GM19240 (cell line): ENCODE measurements at regions not wholly inside any gene's neighbourhood (a gene's known extent, or its start where the extent isn't known, plus 50 kb on each side); places are given as distances from the start of the nearest gene placed in this dataset.
"Not testable (repeated sequence)": the region's sequence is repeated elsewhere in the genome, so short reads cannot be mapped to it uniquely, and the experiment has no call there.

Experiments
- DNase-seq: peaks from one replicate; pipeline ENCODE4 v3.0.0; 2011; ENCODE audit warnings: low spot score; ENCODE audit not compliant: insufficient read length

DNA sequence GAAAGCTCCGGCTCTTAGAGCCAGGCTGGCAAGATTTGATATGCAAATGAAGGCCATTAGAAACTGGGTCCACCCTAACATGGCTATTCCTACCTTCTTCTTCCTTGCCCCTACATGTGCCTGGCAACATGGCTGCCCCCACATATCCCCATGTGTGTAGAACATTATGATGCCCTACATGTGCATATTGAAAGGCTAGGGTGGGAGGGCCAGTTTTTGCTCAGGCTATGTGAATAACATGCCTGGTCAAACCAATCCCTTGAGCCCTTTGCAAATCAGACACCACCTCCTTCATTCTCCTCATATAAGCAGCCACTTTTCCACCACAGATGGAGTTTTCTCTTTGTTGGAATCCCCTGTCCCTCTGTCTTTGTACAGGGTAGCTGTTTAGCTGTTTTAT lies 303.4 kb downstream of the RPIA start:
- DNase-seq, result not testable (repeated sequence)

DNA sequence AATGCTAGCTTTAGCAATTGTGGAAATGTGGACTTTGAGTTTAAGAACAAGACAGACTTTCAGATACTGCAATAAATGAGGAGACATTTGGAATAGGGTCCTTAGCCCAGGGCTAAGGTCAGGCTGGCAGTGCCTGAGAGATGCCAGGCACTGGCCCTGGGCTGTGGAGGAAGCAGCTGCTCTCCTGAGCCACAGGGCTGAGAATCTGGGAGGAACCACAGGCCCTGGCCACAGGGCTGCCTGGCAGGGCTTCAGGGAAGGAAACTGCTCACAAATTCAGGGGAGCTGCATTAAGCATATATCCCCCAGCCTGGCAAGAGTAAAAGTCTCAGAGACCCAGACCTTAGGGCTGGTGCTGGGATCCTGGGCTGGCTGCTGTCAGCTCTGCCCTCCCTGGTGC lies 305.1 kb downstream of the RPIA start:
- not testable (repeated sequence) for DNase-seq

DNA sequence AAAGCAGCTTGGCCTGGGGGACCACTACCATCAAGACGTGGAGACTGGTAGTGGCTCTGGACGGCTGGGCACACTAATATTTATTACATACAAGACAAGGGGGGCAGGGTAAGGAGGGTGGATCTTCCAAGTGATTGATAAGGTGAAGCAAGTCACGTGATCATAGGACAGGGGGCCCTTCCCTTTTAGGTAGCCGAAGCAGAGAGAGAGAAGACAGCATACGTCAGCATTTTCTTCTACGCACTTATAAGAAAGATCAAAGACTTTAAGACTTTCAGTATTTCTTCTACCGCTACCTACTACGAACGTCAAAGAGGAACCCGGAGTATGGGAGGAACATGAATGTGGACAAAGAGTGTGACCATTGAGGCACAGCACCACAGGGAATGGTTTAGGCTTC lies 307.9 kb downstream of the RPIA start:
- no peak for DNase-seq

DNA sequence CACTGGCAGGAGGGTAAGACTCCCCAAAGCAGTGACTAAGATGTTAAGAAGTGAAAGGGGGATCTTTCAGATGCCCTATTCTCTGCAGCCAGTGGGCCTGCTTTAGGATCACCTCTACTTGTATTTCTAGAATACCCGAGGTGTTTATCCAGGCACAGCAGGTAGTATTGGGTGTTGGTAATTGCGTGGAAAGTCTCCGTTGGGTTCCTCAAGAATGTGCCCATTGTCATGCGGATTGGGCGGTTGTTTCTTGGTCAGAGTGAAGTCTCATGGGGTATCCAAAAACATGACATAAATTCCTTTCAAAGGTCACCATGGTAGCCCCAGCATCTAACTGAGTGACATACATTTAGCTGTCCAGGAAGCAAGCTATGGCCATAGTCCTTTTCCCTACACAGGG lies 308.8 kb downstream of the RPIA start:
- no peak for DNase-seq

DNA sequence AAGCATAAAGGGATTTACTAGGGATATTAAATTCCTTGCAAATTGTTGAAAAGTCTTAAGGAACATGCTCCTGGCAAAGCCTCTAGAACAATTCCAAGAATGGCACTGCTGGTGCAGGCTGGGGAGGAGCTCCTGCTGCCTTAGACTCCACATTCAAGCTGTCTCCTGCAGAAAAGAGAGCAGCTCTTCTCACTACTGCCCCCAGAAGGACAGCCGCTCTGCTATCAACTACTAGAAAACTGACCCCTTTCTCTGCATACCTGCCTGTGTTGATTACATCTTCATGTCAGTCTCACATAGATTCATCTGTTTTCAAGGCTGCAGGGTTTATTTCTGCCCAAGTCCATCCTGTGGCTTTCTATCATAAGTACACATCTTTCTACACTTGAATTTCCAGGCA lies 312.8 kb downstream of the RPIA start:
- not testable (repeated sequence) for DNase-seq

DNA sequence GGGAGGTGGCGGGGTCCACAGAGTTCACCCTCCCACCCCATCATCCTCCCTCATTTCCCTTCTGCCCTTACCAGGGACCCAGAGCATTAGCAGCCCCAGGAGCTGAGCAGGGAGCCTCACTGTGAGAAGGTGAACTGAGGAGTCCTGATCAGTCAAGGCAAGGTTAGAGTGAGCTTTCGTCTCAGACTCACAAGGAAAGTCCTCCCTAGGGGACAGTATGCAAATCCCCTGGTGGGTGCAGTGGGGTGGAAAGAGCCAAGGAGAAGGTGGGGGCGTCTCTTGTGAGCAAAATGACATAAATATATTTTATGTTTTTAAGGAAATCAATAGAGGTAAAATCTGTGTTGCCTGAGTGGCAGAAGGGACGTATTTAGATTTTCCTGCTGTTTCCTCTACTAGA lies 329.1 kb downstream of the RPIA start:
- DNase-seq, result not testable (repeated sequence)

DNA sequence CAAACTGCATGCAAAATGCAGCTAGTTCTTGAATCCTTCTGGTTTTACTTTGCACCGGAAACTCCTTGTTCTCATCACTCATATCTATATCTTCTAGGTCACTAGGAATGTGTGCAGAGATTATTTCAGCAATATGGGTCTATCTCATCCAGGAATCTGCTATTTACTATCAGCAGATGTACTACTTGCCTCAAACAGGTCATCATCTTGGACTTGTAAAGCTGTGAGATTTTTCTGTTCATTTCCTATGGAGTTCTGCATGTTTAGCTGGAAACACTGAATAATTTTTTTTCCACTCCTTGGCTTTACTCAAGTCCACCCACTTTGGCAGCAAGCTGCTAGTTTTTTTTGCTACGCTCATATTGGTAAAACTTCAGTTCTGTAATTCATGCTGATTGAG lies 334.8 kb downstream of the RPIA start:
- not testable (repeated sequence) for DNase-seq

DNA sequence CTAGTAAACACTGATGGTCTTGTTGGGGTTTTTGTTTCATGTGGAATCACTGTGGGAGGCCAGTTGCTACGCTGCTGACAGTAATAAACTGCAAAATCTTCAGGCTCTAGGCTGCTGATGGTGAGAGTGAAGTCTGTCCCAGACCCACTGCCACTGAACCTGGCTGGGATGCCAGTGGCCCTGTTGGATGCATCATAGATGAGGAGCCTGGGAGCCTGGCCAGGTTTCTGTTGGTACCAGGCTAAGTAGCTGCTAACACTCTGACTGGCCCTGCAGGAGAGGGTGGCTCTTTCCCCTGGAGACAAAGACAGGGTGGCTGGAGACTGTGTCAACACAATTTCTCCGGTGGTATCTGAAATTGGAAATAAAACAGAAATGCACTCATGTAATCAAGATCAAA lies 335.6 kb downstream of the RPIA start:
- DNase-seq, result not testable (repeated sequence)

DNA sequence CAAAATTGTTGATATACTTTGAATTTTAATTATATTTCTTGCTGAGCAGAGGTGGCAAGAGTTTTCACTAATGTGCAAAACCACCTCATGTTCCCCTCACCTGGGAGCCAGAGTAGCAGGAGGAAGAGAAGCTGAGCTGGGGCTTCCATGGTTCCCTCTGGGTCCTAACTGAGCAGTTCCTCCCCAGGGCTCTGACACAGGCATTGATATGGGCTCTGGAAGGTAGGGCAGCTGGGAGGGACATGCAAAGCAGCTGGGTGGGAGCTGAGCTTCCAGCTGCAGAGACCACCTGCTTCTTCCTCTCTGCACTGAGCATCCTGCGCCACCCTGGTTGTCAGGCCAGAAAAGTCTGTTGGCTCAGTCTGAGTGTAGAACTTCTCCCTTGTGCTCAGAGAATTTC lies 336.1 kb downstream of the RPIA start:
- DNase-seq, result not testable (repeated sequence)

DNA sequence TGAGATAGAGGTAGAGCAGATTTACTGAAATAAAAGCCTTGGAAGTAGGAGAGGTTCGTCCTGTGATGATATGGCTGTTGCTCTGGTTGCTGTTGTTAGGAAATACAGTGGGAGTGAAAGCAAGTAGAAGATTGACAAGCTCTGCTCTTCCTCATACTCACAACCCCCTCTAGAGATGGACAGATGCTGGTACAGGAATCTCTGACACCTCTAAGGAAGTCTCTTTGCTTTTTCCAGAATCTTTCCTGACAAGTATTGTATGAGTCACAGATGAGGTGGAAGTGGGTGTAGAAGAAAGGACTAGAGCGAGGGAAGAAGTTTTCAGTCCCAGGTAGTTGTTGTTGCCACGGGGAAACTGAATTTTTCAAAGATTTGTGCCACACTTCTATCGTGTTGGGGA lies 337.8 kb downstream of the RPIA start:
- not testable (repeated sequence) for DNase-seq

DNA sequence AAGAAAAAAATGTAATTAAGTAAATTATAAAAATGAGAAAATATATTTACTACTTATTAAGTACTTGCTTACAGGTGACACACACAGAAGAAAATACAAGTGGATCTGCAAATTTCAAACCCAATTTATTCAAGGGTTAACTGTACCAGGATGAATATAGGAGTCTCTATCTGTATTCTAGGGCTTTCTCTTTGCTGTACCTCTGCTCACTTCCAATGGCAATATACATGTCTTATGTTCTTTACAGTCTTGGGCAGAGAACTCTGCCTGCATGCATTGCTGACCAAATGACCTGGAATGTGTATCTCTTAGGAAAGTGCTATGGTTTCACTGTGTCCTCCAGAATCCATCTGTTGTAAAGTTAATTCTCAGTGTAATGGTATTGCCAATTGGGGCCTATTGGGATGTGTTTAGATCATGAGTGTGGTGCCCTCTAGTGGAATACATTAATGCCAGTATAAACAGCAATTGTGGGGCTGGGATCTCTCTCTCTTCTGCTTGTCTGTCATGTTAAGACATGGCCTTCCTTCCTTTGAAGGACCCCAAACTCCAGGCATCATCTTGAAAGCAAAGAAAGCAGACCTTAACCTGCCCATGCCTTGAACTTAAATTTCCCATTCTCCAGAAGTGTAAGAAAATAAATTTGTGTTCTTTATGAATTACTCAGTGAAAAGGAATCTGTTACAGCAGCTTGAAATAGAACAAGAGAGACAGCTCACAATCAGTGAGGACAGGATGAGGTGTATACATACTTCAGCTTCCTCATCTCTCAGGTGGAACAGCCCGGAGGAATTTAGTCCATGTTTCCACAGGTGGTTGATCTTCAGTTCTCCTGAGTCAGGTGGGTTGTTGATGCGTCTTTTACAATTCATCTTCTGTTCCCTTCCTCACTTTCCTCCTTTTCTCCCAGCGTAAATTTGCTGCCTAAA lies 356.9 kb downstream of the RPIA start:
- DNase-seq, result not testable (repeated sequence)

DNA sequence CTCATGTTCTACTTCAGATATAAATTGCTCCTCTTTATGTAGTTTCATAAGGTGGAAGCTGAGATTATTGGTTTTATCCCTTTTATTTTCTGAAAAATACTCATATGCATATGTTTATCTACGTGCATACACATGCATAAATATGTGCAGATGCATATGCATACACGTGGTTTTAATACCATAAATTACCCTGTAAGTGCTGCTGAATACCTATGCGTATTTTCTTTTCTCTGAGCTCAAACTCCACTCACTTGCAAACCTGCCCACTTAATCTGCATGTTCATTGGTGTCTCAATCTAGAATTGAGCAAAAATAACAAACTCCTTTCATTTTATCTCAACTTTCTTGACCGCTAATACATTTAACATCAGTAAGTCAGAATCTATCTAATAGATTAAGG lies 367.1 kb downstream of the RPIA start:
- not testable (repeated sequence) for DNase-seq

DNA sequence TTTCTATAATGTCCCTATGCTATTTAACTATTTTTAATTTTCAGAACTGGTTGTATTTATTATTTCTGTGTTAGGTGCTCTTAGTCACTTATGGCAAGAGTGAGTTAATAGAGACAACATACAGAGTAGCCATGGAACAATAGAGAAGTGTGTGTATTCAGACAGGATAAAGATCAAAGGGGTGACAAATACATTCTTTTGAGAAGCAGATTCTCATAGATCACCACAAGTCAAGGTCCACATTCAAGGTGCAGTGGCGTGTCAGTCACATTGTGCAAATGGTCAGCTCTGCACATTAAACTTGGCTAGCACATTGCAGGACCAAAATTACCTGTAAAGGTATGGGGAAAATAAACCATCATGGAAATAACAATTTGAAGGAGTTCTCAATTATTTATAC lies 369.7 kb downstream of the RPIA start:
- DNase-seq, result not testable (repeated sequence)

DNA sequence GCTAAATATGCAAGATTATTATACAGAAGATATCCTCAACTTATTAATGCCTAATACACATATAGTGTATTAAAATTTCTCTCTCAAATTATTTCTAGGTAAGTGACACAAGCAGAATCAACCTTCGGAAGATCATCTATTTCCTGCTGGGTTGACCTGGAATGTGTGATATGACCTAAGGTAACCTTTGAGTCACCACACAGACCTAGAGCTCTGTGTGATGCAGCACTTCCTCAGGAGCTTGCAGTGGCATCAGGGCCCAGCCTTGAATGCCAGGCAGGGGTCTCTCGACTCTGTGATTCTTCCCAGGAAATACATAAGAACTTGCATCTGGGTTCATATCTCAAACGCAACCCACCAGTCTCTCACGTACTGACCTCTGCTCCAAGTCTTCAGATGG lies 385.3 kb downstream of the RPIA start:
- DNase-seq, result not testable (repeated sequence)

DNA sequence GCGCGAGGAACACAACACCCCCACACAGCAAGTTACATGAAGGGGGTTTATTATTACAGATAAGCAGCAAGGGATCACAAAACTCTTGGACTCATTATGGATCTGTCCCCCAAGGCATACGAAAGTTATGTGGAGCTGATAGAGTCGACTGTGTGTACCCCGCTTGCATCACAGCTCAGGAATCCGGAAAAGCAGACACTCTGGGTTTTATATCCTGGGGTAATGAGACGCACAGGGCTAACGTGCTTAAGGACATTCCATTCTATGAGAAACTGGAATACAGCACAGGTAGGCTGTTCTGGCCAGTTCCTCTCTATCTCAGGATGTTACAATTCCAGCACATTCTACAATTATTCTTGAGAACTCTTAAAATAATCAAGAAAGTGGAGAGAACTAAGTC lies 401.4 kb downstream of the RPIA start:
- not testable (repeated sequence) for DNase-seq

DNA sequence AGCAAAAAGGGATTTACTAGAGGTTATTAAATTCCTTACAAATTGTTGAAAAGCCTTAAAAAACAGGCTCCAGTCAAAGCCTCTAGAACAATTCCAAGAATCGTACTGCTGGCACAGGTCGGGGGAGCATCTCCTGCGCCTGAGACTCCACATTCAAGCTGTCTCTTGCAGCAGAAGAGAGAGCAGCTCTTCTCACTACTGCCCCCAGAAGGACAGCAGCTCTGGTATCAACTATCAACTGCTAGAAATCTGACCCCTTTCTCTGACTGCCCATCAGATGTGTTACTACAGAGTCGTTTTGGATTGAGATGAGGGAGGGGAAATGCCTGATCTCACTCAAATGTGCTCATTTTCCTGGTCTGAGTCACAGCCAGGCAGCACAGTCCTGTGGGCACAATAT lies 403.6 kb downstream of the RPIA start:
- not testable (repeated sequence) for DNase-seq

DNA sequence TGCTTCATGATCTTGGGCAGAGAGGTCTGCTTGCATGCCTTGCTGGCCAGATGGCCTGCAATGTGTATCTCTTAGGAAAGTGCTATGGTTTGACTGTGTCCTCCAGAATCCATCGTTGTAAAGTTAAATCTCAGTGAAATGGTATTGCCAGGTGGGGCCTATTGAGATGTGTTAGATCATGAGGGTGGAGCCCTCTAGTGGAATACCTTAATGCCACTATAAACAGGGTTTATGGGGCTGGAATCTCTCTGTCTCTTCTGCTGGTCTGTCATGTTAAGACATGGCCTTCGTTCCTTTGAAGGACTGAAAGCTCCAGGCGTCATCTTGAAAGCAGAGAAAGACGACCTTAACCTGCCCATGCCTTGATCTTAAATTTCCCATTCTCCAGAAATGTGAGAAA lies 411.1 kb downstream of the RPIA start:
- not testable (repeated sequence) for DNase-seq

DNA sequence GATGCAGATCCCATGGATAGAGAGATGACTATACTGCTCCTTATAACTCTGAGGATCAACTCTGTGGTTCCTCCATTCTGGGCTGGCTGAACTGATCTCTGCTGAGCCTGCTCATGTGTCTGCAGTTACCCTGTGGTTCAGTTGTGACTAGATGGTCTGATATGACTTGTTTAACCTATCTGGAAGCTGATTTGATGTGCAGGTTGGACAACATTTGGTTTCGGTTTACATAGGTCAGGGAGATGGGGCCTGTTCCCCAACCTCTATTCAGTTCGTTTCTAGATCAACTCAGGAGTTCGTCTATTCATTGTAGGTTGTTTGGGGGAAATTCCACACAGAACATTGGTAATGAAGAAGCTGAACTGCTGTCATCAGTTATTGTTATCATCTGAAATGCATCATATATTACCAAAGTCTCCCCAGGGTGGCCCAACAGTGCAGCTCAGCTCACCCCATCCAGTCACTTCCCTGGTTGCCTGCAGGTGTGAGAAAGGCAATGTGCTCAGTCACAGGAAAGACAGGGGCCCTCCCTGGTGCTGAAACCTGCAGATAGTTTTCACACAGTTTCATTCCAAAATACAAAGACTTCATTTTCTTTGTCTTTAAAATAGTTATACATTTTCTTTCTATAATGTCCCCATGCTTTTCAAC lies 415.0 kb downstream of the RPIA start:
- DNase-seq, result not testable (repeated sequence)

DNA sequence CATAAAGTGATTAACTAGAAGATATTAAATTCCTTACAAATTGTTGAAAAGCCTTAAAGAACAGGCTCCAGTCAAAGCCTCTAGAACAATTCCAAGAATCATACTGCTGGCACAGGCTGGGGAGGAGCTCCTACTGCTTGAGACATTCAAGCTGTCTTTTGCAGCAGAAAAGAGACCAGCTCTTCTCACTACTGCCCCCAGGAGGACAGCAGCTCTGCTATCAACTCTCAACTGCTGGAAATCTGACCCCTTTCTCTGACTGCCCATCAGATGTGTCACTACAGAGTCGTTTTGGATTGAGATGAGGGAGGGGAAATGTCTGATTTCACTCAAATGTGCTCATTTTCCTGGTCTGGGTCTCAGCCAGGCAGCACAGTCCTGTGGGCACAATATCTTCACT lies 421.0 kb downstream of the RPIA start:
- not testable (repeated sequence) for DNase-seq

DNA sequence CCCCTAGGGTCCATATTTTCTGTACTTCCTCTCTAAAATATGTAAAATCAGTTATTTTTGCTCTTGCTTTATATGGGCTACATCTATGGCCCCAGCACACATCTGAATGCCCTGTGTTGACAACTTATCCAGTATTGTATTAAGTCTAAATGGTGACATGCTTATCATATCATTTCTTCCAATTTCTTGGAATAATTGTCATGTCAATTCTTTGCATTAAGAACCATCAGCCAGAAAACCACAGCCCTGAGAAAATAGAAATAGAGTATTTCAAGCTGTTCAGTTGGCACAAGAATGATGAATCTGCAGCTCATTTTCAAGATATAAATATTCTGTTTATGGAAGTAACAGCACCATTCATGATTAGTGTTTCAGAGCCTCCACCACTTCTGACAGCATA lies 421.8 kb downstream of the RPIA start:
- DNase-seq, result not testable (repeated sequence)

DNA sequence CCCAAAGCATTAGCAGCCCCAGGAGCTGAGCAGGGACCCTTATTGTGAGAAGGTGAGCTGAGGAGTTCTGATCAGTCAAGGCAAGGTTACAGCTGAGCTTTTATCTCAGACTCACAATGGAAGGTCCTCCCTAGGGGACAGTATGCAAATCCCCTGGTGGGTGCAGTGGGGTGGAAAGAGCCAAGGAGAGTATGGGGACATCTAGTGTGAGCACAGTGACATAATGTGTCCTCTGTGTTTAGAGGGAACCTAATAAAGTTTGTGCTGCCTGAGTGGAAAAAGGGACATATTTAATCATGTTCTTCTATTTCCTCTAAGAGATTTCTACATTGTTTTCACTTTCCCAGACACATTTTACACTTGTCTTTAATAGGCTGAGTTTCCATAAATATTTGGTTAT lies 438.0 kb downstream of the RPIA start:
- not testable (repeated sequence) for DNase-seq

DNA sequence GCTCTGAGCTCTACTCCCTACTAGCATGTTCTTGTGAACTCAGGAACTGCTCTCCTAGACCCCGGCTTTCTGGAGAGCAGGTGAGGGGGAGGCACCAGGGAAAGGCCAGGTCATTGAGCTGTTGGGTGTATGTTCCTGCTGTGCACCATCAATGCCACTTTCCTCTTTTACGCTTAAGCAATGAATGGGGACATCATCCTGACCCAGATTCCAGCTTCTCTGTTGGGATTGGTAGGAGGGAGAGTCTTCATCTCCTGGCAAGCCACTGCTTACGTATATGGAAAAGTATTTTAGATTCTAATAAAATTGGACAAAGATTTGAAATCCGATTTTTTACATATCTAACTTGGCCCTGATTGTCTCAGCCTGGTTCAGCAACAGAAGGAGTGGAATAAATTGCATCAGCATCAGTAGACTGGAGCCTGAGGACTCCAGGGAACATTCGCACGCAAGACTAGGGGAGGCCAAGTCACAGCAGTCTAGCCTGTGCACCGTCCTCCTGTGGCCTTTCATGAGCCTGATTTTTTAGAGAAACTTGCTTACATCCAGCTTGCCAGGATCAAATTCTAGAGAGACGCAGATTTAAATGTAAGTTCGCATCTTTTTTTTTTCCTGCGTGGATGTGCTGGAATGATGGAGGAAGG lies 439.3 kb downstream of the RPIA start:
- not testable (repeated sequence) for DNase-seq
